Panc1 (cell line): ENCODE measurements at regions not wholly inside any gene's neighbourhood (a gene's known extent, or its start where the extent isn't known, plus 50 kb on each side); places are given as distances from the start of the nearest gene placed in this dataset.

Experiments used
- ATAC-seq: fragments of 200-7000 bp; cut with Tn5 transposase; 2 replicates; pipeline ENCODE4 v1.9.1; 2020; ENCODE audit warnings: mild to moderate bottlenecking, moderate library complexity
- BruUV-seq: library from RNA; stranded (reverse); fragments of 400-500 nt; replicated peaks from 2 replicates; lab custom pipeline; 2021; lab: Mats Ljungman, UMichigan
- CTCF ChIA-PET: fragments of 300-600 bp; sonication (Branson Sonifier 250); formaldehyde crosslinking; loops from one replicate; lab custom pipeline; 2022; ENCODE audit warnings: antibody characterized with exemption; lab: Charles Lee
- POLR2A ChIA-PET: fragments of 300-600 bp; sonication (Branson Sonifier 250); formaldehyde crosslinking; loops from one replicate; lab custom pipeline; 2022; ENCODE audit warnings: antibody characterized with exemption; lab: Charles Lee
- DNase-seq: peaks from one replicate; pipeline ENCODE4 v3.0.0-alpha.2; 2010; ENCODE audit warnings: low read depth, low spot score
- H3K27ac ChIP-seq: 2 replicates; pipeline ENCODE4 v1.5.1; 2011; ENCODE audit warnings: mild to moderate bottlenecking, low read length, inconsistent platforms
- H3K27me3 ChIP-seq: fragments of 200-500 bp; sonication (Bioruptor generic); 2 replicates; pipeline ENCODE4 v1.6.0; 2014; ENCODE audit warnings: low read length, inconsistent platforms; ENCODE audit not compliant: control insufficient read depth, insufficient read depth
- H3K36me3 ChIP-seq: fragments of 200-500 bp; sonication (Bioruptor generic); 2 replicates; pipeline ENCODE4 v1.5.1; 2014; ENCODE audit warnings: inconsistent platforms, mild to moderate bottlenecking, low read length, moderate library complexity; ENCODE audit not compliant: control insufficient read depth, insufficient read depth
- H3K4me1 ChIP-seq: 2 replicates; pipeline ENCODE4 v1.5.1; 2011; ENCODE audit warnings: inconsistent platforms, mild to moderate bottlenecking, low read length, moderate library complexity; ENCODE audit not compliant: control insufficient read depth, insufficient read depth
- H3K4me3 ChIP-seq, 2 experiments: 2 replicates each; pipeline ENCODE4 v1.5.1; 2011 to 2012; ENCODE audit warnings: low read depth in 2 of 2, low read length in 2 of 2, mild to moderate bottlenecking in 2 of 2, inconsistent platforms in 1 of 2, moderate library complexity in 1 of 2
- H3K9me3 ChIP-seq: fragments of 200-500 bp; sonication (Bioruptor generic); 2 replicates; pipeline ENCODE4 v1.5.1; 2014; ENCODE audit warnings: low read depth, mild to moderate bottlenecking, inconsistent platforms, low read length, moderate library complexity; ENCODE audit not compliant: control insufficient read depth, insufficient read depth
- POLR2AphosphoS5 ChIP-seq: IDR thresholded peaks from 2 replicates; pipeline ENCODE4 v1.6.1; 2012; ENCODE audit warnings: mild to moderate bottlenecking, low read depth, low read length, moderate library complexity
- SIN3A ChIP-seq: IDR thresholded peaks from 2 replicates; pipeline ENCODE4 v1.6.1; 2012; ENCODE audit warnings: low read depth, mild to moderate bottlenecking, low read length, moderate library complexity, borderline replicate concordance; ENCODE audit not compliant: insufficient read depth
- TCF7L2 ChIP-seq: IDR thresholded peaks from 2 replicates; pipeline ENCODE4 v1.6.1; 2011; ENCODE audit warnings: mild to moderate bottlenecking, low read depth, low read length, inconsistent platforms
- in situ Hi-C: cut with HindIII; loops from 2 replicates; pipeline ENCODE4 v1.10.0; 2016; ENCODE audit warnings: low sequenced_read_pairs, low pct_unique_long_range_greater_than_20kb
- intact Hi-C: fragments of 100-400 bp; cut with micrococcal nuclease; formaldehyde crosslinking; loops from one replicate; pipeline ENCODE4 v1.10.0; 2022; ENCODE audit not compliant: unreplicated experiment
- TF ChIP-seq, protein P1 (sequence below), 2 experiments: IDR thresholded peaks; 2 replicates each; pipeline ENCODE4 v1.6.1; 2011 to 2012; ENCODE audit warnings: low read depth in 2 of 2, control low read depth in 1 of 2, low read length in 1 of 2, mild to moderate bottlenecking in 1 of 2, moderate library complexity in 1 of 2; ENCODE audit not compliant: insufficient read depth in 1 of 2
- TF ChIP-seq, protein P2 (sequence below): fragments of 450-650 bp; IDR thresholded peaks from 2 replicates; pipeline ENCODE4 v1.5.1; 2017; ENCODE audit warnings: mild to moderate bottlenecking

GRCh38 chr1:219985169-219985568 is 56.8 kb upstream of the SLC30A10 start:
- CTCF ChIA-PET: interaction anchor here (0.6 kb wide), 1 partner anchor 1647 kb away, joined by 5 read pairs; no protein-coding TSS in a partner anchor
- in situ Hi-C loops: no loop called here
- intact Hi-C loops: no loop called here

More at GRCh38 chr1:219985169-219985568, 56.8 kb upstream of the SLC30A10 start:
- H3K4me3 ChIP-seq: no peak overlapping the region
- H3K36me3 ChIP-seq: peaks cover 34% of the 10 kb centered on the region
- POLR2A ChIA-PET: interaction anchor here (0.6 kb wide), 1 partner anchor 15 kb away, joined by 3 read pairs; no protein-coding TSS in a partner anchor
- no peaks in the 10 kb centered on the region for H3K9me3 ChIP-seq
- no peak overlapping the region for H3K27ac ChIP-seq
- no peaks in the 10 kb centered on the region for H3K27me3 ChIP-seq
- H3K4me1 ChIP-seq: no peaks in the 10 kb centered on the region
- no peak for ATAC-seq
- no peak for TF ChIP-seq POLR2AphosphoS5
- TF ChIP-seq, protein P1, sequence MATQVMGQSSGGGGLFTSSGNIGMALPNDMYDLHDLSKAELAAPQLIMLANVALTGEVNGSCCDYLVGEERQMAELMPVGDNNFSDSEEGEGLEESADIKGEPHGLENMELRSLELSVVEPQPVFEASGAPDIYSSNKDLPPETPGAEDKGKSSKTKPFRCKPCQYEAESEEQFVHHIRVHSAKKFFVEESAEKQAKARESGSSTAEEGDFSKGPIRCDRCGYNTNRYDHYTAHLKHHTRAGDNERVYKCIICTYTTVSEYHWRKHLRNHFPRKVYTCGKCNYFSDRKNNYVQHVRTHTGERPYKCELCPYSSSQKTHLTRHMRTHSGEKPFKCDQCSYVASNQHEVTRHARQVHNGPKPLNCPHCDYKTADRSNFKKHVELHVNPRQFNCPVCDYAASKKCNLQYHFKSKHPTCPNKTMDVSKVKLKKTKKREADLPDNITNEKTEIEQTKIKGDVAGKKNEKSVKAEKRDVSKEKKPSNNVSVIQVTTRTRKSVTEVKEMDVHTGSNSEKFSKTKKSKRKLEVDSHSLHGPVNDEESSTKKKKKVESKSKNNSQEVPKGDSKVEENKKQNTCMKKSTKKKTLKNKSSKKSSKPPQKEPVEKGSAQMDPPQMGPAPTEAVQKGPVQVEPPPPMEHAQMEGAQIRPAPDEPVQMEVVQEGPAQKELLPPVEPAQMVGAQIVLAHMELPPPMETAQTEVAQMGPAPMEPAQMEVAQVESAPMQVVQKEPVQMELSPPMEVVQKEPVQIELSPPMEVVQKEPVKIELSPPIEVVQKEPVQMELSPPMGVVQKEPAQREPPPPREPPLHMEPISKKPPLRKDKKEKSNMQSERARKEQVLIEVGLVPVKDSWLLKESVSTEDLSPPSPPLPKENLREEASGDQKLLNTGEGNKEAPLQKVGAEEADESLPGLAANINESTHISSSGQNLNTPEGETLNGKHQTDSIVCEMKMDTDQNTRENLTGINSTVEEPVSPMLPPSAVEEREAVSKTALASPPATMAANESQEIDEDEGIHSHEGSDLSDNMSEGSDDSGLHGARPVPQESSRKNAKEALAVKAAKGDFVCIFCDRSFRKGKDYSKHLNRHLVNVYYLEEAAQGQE (IDR thresholded peaks at IDR 0.05; ENCODE audit: insufficient read depth in 1 of 2, low read depth in 2 of 2, low read length in 1 of 2): no peak
- TF ChIP-seq, protein P2, sequence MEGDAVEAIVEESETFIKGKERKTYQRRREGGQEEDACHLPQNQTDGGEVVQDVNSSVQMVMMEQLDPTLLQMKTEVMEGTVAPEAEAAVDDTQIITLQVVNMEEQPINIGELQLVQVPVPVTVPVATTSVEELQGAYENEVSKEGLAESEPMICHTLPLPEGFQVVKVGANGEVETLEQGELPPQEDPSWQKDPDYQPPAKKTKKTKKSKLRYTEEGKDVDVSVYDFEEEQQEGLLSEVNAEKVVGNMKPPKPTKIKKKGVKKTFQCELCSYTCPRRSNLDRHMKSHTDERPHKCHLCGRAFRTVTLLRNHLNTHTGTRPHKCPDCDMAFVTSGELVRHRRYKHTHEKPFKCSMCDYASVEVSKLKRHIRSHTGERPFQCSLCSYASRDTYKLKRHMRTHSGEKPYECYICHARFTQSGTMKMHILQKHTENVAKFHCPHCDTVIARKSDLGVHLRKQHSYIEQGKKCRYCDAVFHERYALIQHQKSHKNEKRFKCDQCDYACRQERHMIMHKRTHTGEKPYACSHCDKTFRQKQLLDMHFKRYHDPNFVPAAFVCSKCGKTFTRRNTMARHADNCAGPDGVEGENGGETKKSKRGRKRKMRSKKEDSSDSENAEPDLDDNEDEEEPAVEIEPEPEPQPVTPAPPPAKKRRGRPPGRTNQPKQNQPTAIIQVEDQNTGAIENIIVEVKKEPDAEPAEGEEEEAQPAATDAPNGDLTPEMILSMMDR: no peak
- no peak for TF ChIP-seq TCF7L2
- no peak for TF ChIP-seq SIN3A
- no TSS peak for BruUV-seq
- DNase-seq: no peak
